Right renal cortex interstitium (tissue), 3 donors: ENCODE measurements at regions not wholly inside any gene's neighbourhood (a gene's known extent, or its start where the extent isn't known, plus 50 kb on each side); places are given as distances from the start of the nearest gene placed in this dataset.
"Not testable (repeated sequence)": the region's sequence is repeated elsewhere in the genome, so short reads cannot be mapped to it uniquely, and the experiment has no call there.

Source experiments
- DNase-seq, 3 donors: peaks; one replicate each; pipeline ENCODE4 v3.0.0-alpha.2; 2013; ENCODE audit warnings: low read depth in 3 of 3, low spot score in 2 of 3

DNA sequence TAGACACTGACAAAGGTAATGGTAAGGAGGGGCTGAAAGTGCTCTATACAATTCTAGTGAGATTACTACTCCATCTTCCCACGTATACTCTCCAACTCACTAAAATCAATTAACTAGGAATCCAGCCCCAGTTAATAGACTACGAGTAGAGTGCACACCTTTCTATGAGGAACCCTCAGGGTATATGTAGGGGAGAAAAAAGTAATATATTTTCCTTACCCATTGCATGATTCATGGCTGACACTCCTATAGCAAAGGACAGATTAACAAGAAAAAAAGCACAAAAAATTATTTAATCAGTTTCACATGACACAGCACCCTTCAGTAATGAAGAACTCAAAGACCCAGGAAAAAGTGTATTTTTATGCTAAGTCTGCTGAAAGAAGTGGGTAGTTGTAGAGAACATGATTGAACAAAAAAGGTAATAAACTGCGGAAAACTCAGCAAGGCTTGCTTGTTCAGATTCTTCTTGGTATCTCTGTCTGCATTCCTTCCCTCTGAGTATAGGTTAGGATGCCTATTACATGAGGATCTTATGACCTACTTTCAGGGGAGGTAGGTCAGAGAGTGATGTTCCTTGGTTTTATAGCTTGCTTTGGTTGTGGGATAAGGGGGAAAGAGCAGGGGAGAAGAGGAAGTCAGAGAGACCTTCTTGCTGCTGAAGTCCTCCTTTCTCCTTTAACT lies 342.0 kb upstream of the DLGAP1 start:
- no peak for DNase-seq

GRCh38 chr18:4789506-4789905 lies 334.4 kb upstream of the DLGAP1 start:
- no peak for DNase-seq

GRCh38 chr18:4781873-4782272 lies 326.8 kb upstream of the DLGAP1 start:
- no peak for DNase-seq

DNA sequence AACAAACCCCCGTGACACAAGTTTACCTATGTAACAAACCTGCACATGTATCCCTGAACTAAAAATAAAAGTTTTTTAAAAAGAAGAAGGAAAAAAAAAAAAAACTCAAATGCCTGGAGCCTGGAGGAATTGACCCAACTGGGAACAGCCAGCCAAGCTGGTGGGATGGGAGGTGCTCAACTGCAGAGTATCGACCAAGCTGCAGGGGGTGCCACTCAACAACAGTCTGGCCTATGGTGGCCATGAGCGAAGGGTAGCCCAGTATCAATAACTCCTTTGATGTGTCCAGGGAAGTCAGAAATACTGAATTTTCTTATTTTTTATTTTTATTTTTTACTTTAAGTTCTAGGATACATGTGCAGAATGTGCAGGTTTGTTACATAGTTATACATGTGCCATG lies 310.3 kb upstream of the DLGAP1 start:
- DNase-seq, result no peak

GRCh38 chr18:4762330-4762729 lies 307.2 kb upstream of the DLGAP1 start:
- no peak for DNase-seq

DNA sequence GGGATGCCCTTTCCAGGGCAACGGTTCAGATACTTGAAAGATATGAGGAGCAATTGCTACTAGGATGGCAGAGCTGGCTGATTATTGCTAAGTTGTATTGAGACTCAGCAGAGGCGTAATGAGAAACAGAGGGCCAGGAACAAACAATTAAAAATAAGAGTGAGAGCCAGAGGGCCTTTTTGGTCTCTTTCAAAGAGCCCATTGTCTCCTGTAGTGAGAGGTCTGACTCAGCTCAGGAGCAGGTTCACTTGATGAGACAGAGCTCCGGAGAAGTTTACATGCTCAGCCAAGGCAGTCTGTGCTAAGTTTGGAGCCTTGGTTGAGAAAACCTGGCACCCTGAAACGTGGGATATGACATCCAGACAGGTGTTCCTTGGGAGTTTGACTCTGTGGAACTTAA lies 303.9 kb upstream of the DLGAP1 start:
- DNase-seq, result no peak

- no peak for DNase-seq
These were observed 300.7 kb upstream of the DLGAP1 start for GRCh38 chr18:4755848-4756247.

DNA sequence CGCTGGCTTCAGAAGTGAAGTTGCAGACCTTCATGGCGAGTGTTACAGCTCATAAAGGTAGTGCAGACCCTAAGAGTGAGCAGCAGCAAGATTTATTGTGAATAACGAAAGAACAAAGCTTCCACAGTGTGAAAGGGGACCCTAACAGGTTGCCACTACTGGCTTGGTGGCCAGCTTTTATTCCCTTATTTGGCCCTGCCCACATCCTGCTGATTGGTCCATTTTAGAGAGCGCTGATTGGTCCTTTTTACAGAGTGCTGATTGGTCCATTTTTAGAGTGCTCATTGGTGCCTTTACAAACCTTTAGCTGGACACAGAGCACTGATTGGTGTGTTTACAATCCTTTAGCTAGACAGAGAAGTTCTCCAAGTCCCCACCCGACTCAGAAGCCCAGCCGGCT lies 298.0 kb upstream of the DLGAP1 start:
- DNase-seq, result not testable (repeated sequence)

DNA sequence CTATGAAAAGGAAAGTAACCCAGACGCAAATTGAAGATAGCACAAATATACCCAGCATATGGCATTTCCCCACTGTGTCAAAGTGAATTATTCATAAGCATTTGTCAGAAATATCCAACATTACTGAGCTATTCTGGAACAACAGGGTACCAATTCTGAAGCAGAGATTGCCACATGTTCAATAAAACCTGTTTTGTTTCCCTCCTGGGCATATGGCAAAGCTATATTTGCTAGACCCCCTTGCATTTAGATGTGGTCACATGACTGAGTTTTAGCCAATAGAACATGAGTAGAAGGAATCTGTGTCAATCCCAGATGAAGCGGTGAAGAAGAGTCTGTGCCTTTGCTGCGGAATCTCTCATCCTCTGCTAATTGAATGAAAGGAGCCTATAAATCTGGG lies 296.4 kb upstream of the DLGAP1 start:
- DNase-seq, result no peak

- no peak for DNase-seq
These were observed 295.6 kb upstream of the DLGAP1 start for GRCh38 chr18:4750393-4751346.

DNA sequence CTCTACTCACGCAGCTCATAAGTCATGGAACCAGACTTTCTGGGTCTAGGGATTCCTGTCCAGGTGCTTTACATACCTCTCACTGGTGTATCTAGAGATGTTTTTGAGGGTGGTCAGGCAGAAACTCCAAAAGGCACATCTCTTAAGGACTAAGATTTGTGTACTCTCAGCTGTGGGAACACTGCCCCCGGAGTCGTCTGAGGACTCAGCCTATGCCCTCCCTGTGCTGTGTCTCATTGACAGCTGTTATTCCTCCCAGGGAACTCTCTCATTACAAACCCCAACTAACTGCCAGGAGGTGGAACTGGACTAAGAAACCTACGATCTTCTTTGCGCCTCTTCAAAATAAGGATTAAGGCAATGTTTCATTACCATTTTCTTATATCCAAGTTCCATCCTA lies 293.9 kb upstream of the DLGAP1 start:
- DNase-seq, result no peak

GRCh38 chr18:4734903-4735302 lies 279.8 kb upstream of the DLGAP1 start:
- DNase-seq, result no peak

GRCh38 chr18:4734021-4734420 lies 278.9 kb upstream of the DLGAP1 start:
- no peak for DNase-seq

DNA sequence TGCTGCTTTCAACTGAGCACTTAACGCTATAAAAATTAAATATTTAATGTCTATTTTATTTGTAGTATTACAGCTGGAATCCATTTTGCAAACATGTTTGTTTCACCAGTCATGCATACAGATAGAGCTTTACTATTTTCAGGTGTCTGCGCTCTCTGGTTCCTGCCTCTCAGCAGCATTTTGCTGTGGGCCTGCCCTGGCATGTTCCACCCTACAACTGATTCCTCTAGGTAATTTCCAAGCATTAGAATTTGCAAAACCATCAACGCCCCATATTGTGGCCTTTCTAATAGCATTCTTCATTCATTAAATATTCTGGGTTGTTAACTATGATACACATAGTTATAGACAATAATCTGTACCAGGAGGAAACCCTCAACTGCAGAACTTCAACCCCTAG lies 266.4 kb upstream of the DLGAP1 start:
- no peak for DNase-seq

DNA sequence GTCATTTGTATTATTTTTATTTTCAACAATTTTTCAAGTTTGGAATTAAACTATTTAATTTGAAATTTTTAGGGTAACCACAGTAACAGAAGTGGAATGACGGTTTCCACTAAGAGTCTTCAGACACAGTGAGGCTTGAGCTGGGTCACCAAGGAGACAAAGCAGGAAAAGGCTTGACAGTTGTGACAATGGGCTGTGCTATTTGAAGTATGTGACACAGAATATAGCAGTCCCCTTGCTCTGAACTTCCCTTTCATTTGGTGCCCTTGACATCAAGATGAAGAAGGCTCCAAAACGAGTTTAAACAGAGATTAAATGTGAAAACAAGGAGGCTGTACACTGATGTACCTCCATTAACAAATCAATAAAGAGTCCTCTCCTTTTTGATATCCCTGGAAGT lies 265.4 kb upstream of the DLGAP1 start:
- DNase-seq, result no peak

GRCh38 chr18:4705894-4706293 lies 250.8 kb upstream of the DLGAP1 start:
- no peak for DNase-seq

DNA sequence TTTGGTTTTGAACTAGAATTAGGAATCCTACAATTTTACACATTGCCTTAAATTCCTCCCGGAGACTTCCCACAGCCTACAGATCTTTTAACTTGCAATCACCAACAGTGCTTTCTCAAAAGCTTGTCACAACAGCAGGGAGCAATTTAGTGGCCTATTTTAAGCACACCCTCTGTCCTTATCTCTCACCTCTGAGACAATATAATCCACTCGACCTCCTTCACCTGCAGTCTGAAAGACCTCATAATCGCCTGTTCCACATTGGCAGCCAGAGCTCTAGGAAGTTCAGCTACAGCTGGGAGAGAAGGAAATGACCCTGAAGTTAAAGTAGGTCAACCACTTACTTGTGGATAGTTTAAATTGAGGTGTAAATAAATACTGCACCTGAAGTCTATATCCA lies 249.7 kb upstream of the DLGAP1 start:
- no peak for DNase-seq

GRCh38 chr18:4691836-4692235 lies 236.7 kb upstream of the DLGAP1 start:
- no peak for DNase-seq

DNA sequence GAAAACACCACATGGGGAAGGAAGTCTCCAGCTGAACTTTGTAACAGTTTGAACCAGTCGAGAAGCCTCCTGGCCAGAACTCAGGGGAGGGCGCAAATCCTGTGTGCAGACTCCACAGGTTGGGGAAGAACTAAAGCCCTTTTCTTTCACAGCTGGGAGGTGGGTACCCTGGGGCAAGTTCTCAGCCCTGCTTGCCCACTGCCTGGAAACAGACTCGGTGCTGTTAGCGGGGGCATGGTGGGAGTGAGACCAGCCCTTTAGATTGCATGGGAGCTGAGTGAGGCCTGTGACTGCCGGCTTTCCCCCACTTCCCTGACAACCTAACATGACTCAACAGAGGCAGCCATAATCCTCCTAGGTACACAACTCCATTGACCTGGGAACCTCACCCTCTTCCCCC lies 223.6 kb upstream of the DLGAP1 start:
- not testable (repeated sequence) for DNase-seq

DNA sequence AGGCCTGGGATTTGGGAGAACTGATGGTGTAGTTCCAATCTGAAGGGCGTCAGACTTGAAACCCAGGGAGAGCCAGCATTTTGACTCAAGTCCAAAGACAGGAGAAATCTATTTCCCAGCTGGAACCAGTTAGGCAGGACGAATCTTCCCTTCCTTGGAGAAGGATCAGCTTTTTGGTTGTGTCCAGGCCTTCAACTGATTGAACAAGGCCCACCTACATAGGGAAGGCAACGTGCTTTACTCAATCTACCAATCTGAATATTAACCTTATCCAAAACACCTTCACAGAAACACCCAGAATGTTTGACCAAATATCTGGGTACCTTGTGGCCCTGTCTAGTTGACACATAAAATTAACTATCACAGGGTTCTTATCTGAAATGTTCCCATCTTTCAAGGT lies 221.9 kb upstream of the DLGAP1 start:
- DNase-seq, result no peak

DNA sequence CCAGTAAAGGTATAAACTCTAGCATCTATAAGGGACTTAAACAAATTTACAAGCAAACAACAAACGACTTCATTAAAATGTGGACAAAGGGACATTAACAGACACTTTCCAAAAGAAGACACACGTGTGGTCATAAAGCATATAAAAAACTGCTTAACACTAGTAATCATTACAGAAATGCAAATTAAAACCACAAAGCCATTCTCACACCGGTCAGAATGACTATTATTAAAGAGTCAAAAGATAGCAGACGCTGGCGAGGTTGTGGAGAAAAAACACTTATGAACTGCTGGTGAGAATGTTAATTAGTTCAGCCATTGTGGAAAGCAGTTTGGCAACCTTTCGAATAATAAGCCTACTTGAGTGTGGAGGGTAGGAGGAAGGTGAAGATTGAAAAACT lies 217.1 kb upstream of the DLGAP1 start:
- DNase-seq, result no peak

DNA sequence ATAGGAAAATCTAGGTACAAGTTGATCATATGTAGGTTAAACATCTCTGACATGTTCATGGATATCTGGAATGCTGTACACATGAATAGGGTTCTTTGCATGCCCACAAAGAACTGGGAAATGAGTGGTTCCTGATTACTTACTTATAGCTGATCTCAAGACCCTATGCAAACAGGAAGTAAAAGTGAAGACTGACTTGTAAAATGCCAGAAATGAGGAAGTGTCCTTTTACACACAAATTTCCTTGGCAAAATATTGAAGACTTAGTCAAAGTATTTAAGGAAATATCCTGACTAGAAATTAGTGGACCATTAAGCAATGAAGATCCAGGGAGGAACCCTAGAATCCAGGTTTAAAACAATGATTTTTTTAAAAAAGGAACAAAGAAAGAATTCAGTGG lies 203.7 kb upstream of the DLGAP1 start:
- DNase-seq, result no peak
